ENCODE measurements at regions not wholly inside any gene's neighbourhood (a gene's known extent, or its start where the extent isn't known, plus 50 kb on each side); places are given as distances from the start of the nearest gene placed in this dataset.

GRCh38 chr10:130888493-130888892 is 423.0 kb downstream of the TCERG1L start:
- DNase-seq (ENCODE audit: low read depth in 2 of 2, low spot score in 1 of 2), result no peak

- no peak for DNase-seq (ENCODE audit: low read depth in 2 of 2, low spot score in 1 of 2)
These were observed 422.3 kb downstream of the TCERG1L start for GRCh38 chr10:130889240-130889639.

GRCh38 chr10:130889780-130890179 is 421.7 kb downstream of the TCERG1L start:
- no peak for DNase-seq (ENCODE audit: low read depth in 2 of 2, low spot score in 1 of 2)

DNA sequence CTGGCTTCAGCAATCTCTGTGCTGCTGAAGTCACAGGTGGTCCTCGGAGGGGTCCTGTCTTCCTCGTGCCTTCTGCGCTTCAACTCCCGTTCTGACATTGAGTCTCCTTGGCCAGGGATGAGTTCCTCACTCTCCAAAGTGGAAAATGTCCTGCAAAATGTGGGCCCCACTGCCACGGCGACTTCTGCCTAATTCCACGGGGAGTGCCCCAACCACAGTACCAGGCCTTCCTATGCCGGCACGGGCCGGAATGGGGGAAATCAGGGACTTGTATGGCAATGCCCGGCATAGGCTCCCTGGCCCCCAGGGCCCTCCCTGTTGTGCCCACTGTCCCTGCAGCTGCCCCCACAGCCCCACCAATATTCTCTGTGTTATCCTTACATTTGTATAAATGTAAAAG is 420.5 kb downstream of the TCERG1L start:
- no peak for DNase-seq (ENCODE audit: low read depth in 2 of 2, low spot score in 1 of 2)

- no peak for DNase-seq (ENCODE audit: low read depth in 2 of 2, low spot score in 1 of 2)
These were observed 417.1 kb downstream of the TCERG1L start for GRCh38 chr10:130894471-130894870.

- DNase-seq (ENCODE audit: low read depth in 2 of 2, low spot score in 1 of 2), result no peak
These were observed 416.4 kb downstream of the TCERG1L start for GRCh38 chr10:130895161-130895560.

DNA sequence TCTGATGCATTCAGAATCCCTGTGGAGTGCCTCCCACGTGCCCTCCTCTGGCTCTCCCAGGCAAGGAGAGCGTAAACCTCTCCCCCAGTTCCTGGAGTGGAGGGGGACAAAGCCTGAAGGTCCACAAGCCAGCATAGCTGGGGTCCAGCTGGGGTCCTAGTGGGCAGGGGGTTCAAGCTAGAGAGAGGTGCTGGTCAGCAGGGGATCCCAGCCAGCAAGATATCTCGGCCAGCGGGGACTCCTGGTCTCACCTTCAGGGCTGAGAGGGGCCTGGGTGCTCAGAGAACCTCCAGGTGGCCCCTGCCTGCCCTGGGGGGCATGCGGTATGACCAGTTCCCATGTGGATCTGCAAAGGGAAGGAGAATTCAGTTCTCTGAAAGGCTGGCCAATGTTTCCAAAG is 413.7 kb downstream of the TCERG1L start:
- DNase-seq (ENCODE audit: low read depth in 2 of 2, low spot score in 1 of 2), result no peak

DNA sequence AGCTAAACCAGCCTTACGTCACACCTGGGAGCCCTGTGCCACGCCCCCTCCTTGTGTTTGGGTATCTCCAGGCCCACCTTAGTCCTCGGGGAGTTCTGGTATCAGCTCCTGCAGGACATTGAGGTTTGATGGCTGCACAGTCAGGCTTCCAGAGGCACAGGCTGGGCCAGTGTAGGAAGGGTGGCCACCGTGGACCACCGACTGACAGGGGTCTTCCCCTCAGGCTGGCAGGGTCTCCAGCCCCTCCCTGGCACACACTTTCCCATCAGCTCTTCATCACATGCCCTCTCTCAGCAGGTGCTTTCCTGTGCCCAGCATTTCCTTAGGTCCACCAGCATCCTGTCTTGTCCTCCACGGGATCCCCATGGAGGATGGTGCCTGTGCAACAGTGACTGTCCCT is 413.1 kb downstream of the TCERG1L start:
- no peak for DNase-seq (ENCODE audit: low read depth in 2 of 2, low spot score in 1 of 2)

DNA sequence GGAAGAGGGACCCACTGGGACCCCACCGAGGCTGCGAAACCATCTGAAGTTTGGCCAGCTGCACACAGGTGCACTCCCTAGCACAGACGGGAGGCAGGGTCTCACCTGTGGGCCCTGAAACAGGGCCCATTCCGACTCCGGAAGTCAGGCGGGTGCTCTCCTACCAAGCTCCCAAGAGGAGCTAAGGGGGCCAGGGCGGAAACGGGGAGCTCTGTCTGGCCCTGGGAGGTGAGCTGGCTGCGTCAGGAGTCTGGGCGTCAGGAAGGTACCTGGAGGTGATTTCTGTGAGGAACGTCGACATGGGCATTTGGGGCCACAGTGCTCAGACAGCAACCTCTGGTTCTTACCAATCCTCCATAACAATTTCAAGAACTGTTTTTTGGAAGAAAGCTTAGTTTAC is 411.7 kb downstream of the TCERG1L start:
- DNase-seq (ENCODE audit: low read depth in 2 of 2, low spot score in 1 of 2), result no peak

GRCh38 chr10:130900441-130901160 is 410.9 kb downstream of the TCERG1L start:
- DNase-seq (ENCODE audit: low read depth in 2 of 2, low spot score in 1 of 2), result no peak

- no peak for DNase-seq (ENCODE audit: low read depth in 2 of 2, low spot score in 1 of 2)
These were observed 410.0 kb downstream of the TCERG1L start for GRCh38 chr10:130901311-130902165.

GRCh38 chr10:130902471-130902870 is 409.1 kb downstream of the TCERG1L start:
- DNase-seq (ENCODE audit: low read depth in 2 of 2, low spot score in 1 of 2), result no peak

DNA sequence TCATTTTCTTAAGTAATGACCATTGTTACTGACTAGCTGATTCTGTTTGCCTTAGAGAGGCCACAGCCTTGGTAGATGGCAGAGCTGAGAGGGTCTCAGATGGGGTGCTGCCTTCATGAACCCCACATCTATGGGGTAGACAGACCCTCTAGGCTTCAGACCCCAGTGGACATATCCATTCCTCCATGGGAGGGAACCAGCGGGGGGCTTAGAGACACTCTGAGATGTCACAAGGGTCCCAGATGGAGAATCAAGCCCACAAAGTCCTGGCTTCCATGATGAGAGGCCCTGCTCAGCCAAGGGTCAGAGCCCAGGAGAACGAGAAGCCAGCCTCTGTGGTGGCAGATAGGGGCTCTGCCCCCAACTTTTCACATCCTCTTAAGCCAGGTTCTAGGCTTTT is 408.6 kb downstream of the TCERG1L start:
- DNase-seq (ENCODE audit: low read depth in 2 of 2, low spot score in 1 of 2), result no peak

DNA sequence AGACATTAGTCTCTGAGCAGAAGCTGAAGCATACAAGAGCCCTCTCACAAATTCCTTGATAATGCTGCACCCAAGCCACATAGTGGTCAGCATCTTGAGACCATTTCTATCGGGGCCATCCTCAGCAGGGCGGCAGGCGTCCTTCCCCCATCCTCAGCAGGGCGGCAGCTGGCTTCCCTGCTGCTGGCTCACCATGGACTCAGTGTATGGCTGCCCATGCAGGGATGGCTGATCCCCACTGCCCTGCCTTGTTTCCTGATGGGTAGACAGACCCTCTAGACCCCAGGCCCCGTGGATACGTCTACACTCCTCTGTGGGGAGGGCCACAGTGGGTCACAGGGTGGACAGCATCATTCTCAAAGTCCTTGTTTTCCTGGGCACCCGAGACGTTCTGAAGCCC is 406.8 kb downstream of the TCERG1L start:
- no peak for DNase-seq (ENCODE audit: low read depth in 2 of 2, low spot score in 1 of 2)

DNA sequence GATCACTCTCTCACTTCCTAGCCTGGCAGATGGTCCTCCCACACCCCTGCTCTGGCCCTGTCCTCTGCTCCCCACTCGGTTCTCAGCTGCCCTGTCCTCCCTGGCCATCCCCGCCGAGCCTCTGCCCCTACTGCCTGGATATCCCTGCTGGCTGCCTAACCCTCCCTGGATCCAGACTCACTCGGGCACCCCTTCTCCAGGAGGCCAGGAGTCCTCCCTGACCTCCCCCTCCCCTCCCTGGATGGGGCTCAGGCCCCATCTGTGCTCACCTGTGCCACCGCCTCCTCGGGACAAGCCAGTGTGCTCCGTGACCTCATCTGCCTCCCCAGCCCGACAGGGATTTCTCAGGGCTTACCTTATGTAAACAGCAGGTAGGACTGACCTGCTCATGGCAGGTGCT is 406.1 kb downstream of the TCERG1L start:
- DNase-seq (ENCODE audit: low read depth in 2 of 2, low spot score in 1 of 2), result no peak

DNA sequence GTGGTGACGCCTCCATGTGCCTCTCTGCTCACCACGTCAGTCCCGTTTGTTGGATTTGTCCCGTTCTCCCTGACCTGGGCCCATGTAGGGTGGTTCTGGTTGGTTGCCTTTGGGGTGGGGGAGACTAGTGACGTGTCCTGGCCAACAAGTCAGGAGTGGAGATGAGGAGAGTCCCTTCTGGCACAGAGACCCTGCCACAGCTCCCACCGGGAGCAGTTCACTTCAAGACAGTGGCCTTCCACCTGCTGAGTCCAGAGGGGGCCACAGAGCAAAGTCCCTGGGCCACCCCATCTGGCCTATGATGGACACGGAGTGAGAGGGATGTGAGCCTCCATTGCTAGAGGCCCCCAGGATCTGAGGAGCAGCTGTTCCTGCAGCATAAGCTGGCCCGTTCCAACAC is 405.6 kb downstream of the TCERG1L start:
- DNase-seq (ENCODE audit: low read depth in 2 of 2, low spot score in 1 of 2), result no peak

DNA sequence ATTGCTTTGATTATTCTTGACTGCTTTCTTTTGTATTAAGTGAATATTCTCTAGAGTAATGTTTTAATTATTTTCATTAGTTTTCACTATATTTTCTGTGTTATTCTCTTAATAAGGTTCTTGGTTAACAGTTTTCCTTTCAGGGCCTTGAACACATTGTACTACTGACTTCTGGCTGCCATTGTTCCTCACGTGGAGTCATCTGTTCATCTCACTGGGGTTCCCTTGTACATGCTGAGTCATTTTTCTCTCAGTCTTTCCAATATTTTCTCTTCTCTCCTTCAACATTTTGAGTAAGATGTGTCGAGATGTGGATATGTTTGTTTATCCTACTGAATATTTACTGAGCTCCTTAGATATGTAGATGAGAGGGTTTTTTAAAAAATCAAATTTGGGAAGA is 400.7 kb downstream of the TCERG1L start:
- no peak for DNase-seq (ENCODE audit: low read depth in 2 of 2, low spot score in 1 of 2)

DNA sequence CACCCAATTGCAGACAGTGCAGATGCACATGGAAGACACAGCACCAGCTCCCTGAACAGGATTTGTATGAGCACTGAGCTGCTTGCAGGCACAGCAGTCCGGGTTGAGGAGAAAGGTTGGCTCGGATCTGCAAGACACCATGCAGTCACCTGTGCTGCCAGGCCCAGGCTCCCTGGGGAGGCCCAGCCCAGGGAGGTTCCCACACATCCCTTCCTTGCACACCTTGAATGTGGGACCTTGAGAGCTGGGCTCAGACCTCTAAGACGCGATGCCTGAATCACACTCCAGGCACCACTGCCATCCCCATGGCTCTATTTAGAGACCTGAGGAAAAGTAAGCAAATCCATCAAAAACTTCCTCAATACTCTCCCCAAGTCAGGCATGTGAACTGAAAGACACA is 397.7 kb downstream of the TCERG1L start:
- no peak for DNase-seq (ENCODE audit: low read depth in 2 of 2, low spot score in 1 of 2)

GRCh38 chr10:130914367-130914766 is 397.2 kb downstream of the TCERG1L start:
- DNase-seq (ENCODE audit: low read depth in 2 of 2, low spot score in 1 of 2), result no peak

DNA sequence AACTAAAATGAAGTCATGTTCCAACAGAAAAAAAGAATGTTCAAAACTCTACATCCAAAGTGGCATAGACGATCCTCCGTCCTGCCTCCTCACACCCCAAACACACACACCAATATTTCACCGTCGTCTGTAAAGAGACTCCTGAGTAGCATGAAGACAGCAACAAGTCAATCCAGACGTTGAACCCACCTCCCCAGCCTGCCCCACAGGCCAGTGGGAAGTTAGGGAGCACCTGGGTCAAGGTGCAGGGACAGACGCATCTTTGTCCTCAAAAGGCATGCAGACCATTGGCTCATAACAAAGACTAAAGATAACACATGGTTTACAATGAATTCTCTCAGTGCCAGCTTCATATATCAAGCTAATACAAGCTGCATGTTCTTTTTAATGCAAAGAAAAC is 396.5 kb downstream of the TCERG1L start:
- DNase-seq (ENCODE audit: low read depth in 2 of 2, low spot score in 1 of 2), result no peak

DNA sequence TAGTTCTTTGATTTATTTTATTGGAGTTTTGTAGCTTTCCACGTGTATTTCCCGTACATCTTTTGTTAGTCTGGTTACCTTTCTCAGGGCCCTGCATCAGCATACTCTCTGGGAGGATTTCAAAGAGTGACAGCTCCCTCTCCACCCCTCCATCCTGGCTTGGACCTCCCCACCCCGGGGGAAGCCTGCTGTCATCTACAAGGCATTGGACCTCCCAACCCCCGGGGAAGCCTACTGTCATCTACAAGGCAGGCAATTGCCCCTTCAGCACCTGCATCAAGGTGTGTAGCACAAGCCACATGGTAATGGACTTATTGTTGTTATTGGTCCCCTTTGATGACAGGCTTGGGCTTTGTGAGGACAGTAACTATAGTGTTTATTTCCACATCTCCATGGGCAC is 390.1 kb downstream of the TCERG1L start:
- DNase-seq (ENCODE audit: low read depth in 2 of 2, low spot score in 1 of 2), result no peak

DNA sequence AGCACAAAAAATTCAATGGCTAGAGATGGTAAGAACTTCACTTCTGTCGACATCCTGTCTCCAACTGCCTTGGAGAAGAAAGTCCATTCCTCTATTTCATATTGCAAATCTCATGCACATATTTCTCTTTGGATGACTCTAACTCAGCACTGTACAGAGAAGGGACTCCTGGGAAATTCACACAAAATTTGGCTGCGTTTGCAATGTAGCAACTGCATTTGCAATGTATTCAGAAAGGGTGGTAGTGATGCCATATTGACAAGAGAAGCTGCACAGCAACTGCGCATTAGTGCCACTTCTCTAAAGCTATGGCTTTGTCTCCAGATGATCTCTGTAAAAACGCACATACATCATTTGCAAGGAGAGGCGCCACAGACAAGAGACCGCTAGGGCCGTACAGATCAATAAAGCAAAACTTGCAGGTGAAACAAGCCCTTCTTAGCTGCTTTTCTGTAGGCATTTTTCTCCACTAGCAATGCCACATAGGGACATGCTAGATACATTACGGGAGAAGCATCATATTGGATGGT is 389.5 kb downstream of the TCERG1L start:
- no peak for DNase-seq (ENCODE audit: low read depth in 2 of 2, low spot score in 1 of 2)
